GM12892 (cell line): ENCODE measurements at regions not wholly inside any gene's neighbourhood (a gene's known extent, or its start where the extent isn't known, plus 50 kb on each side); places are given as distances from the start of the nearest gene placed in this dataset.

ENCODE experiments used
- POLR2A ChIP-seq: IDR thresholded peaks from 2 replicates; pipeline ENCODE4 v1.6.1; 2011; ENCODE audit warnings: low read depth, low read length, control low read depth
- POLR2AphosphoS5 ChIP-seq: IDR thresholded peaks from 2 replicates; pipeline ENCODE4 v1.6.1; 2011; ENCODE audit warnings: low read depth, low read length, control low read depth
- TAF1 ChIP-seq: IDR thresholded peaks from 2 replicates; pipeline ENCODE4 v1.6.1; 2011; ENCODE audit warnings: low read depth, mild to moderate bottlenecking, control low read depth, low read length, borderline replicate concordance

DNA sequence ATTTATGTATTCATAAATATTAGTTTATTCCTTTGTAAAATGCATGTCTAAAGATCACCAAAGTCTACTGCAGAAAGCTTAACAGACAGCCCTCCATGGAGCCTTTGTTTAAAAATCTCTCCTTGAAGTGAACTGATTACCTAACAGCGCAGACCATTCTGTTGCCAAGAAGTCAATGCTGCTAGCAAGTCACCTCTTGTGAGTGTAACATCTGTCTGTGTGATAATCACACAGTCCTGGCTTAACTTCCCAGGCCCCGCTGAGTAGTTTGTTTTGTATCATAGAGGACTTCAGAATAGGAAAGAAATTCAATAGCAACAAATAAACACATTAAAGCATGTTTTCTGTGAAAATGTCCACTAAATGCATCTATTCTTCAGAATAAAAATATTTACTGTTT is 435.3 kb upstream of the IGFBP3 start:
- TF ChIP-seq TAF1, result no peak
- TF ChIP-seq POLR2A, result no peak
- no peak for TF ChIP-seq POLR2AphosphoS5
